IMR-90 (cell line): ENCODE measurements at regions not wholly inside any gene's neighbourhood (a gene's known extent, or its start where the extent isn't known, plus 50 kb on each side); places are given as distances from the start of the nearest gene placed in this dataset.

Experiments used
- ATAC-seq: fragments of 200-7000 bp; cut with Tn5 transposase; 2 replicates; pipeline ENCODE4 v1.9.1; 2020; ENCODE audit warnings: low read depth, mild to moderate bottlenecking, moderate library complexity
- BruUV-seq: library from RNA; stranded (reverse); fragments of 400-500 nt; replicated peaks from 2 replicates; lab custom pipeline; 2021; lab: Mats Ljungman, UMichigan
- CTCF ChIA-PET: fragments of 300-600 bp; formaldehyde crosslinking; extraction: SDS; loops from one replicate; lab custom pipeline; 2021; ENCODE audit warnings: antibody characterized with exemption; lab: Yijun Ruan, JAX
- POLR2A ChIA-PET: fragments of 300-600 bp; sonication (Branson Sonifier 250); formaldehyde crosslinking; loops from one replicate; lab custom pipeline; 2022; ENCODE audit warnings: antibody characterized with exemption; ENCODE audit not compliant: unreplicated experiment; lab: Charles Lee
- DNase-seq: peaks from one replicate; pipeline ENCODE4 v3.0.0; 2013
- H2AFZ ChIP-seq: replicated peaks from 2 replicates; pipeline ENCODE3; 2013; ENCODE audit warnings: low read length, mild to moderate bottlenecking; ENCODE audit not compliant: poor library complexity
- H2AK5ac ChIP-seq: 2 replicates; pipeline ENCODE4 v1.6.1; 2013; ENCODE audit warnings: low read depth, low read length, inconsistent platforms
- H2AK9ac ChIP-seq: replicated peaks from 2 replicates; pipeline ENCODE3; 2013; ENCODE audit warnings: mild to moderate bottlenecking, low read depth, low read length, moderate library complexity; ENCODE audit not compliant: poor library complexity
- H2BK120ac ChIP-seq: 2 replicates; pipeline ENCODE4 v1.6.1; 2013; ENCODE audit warnings: low read depth, low read length, inconsistent platforms
- H2BK15ac ChIP-seq: 3 replicates; pipeline ENCODE4 v1.6.1; 2013; ENCODE audit warnings: low read depth, low read length, inconsistent platforms
- H2BK20ac ChIP-seq: 2 replicates; pipeline ENCODE4 v1.6.1; 2013; ENCODE audit warnings: low read depth, mild to moderate bottlenecking, inconsistent platforms, low read length, moderate library complexity
- H2BK5ac ChIP-seq: 2 replicates; pipeline ENCODE4 v1.6.1; 2013; ENCODE audit warnings: mild to moderate bottlenecking, low read depth, low read length, inconsistent platforms; ENCODE audit not compliant: poor library complexity, severe bottlenecking
- H3K14ac ChIP-seq: replicated peaks from 2 replicates; pipeline ENCODE4 v1.6.1; 2013; ENCODE audit warnings: low read depth, low read length, inconsistent platforms
- H3K18ac ChIP-seq: 2 replicates; pipeline ENCODE4 v1.6.1; 2013; ENCODE audit warnings: low read depth, low read length, control low read depth
- H3K23ac ChIP-seq: 2 replicates; pipeline ENCODE4 v1.6.1; 2013; ENCODE audit warnings: low read depth, low read length, inconsistent platforms
- H3K27ac ChIP-seq: 2 replicates; pipeline ENCODE4 v1.5.1; 2013; ENCODE audit warnings: mild to moderate bottlenecking, control low read depth, low read length; ENCODE audit not compliant: insufficient read depth
- H3K27me3 ChIP-seq: 2 replicates; pipeline ENCODE4 v1.6.1; 2013; ENCODE audit warnings: low read length; ENCODE audit not compliant: control insufficient read depth, insufficient read depth
- H3K36me3 ChIP-seq: 2 replicates; pipeline ENCODE4 v1.6.1; 2013; ENCODE audit warnings: low read length, mixed read lengths; ENCODE audit not compliant: control insufficient read depth, insufficient read depth
- H3K4ac ChIP-seq: 2 replicates; pipeline ENCODE4 v1.6.1; 2013; ENCODE audit warnings: low read depth, low read length, inconsistent platforms
- H3K4me1 ChIP-seq: 2 replicates; pipeline ENCODE4 v1.6.1; 2013; ENCODE audit warnings: low read length, mixed read lengths; ENCODE audit not compliant: control insufficient read depth, insufficient read depth
- H3K4me2 ChIP-seq: 2 replicates; pipeline ENCODE4 v1.6.1; 2013; ENCODE audit warnings: low read depth, mild to moderate bottlenecking, control low read depth, low read length, moderate library complexity
- H3K4me3 ChIP-seq: 2 replicates; pipeline ENCODE4 v1.5.1; 2013; ENCODE audit warnings: low read depth, mild to moderate bottlenecking, control low read depth, low read length, moderate library complexity; ENCODE audit not compliant: insufficient read depth
- H3K56ac ChIP-seq: 2 replicates; pipeline ENCODE4 v1.6.1; 2013; ENCODE audit warnings: low read length, inconsistent platforms; ENCODE audit not compliant: insufficient read depth; ENCODE audit errors: extremely low read depth
- H3K79me1 ChIP-seq, 2 experiments: 2 replicates each; pipeline ENCODE4 v1.6.1; 2013; ENCODE audit warnings: low read length in 2 of 2, inconsistent platforms in 1 of 2, low read depth in 1 of 2
- H3K9ac ChIP-seq: 2 replicates; pipeline ENCODE4 v1.6.1; 2013; ENCODE audit warnings: low read depth, low read length, control low read depth
- H3K9me1 ChIP-seq: 2 replicates; pipeline ENCODE4 v1.6.1; 2013; ENCODE audit warnings: low read length, inconsistent platforms; ENCODE audit not compliant: insufficient read depth
- H3K9me3 ChIP-seq: 2 replicates; pipeline ENCODE4 v1.6.1; 2013; ENCODE audit warnings: low read length; ENCODE audit not compliant: control insufficient read depth, insufficient read depth
- H4K20me1 ChIP-seq: 2 replicates; pipeline ENCODE4 v1.6.1; 2013; ENCODE audit warnings: low read length, inconsistent platforms; ENCODE audit not compliant: insufficient read depth
- H4K5ac ChIP-seq: 2 replicates; pipeline ENCODE4 v1.6.1; 2013; ENCODE audit warnings: mild to moderate bottlenecking, low read depth, low read length, control low read depth
- H4K8ac ChIP-seq, 2 experiments: 2 replicates each; pipeline ENCODE4 v1.6.1; 2013; ENCODE audit warnings: low read depth in 2 of 2, low read length in 2 of 2, control low read depth in 1 of 2, inconsistent platforms in 1 of 2
- H4K91ac ChIP-seq: 2 replicates; pipeline ENCODE4 v1.6.1; 2013; ENCODE audit warnings: low read depth, low read length, inconsistent platforms; ENCODE audit not compliant: insufficient read depth
- CEBPB ChIP-seq: IDR thresholded peaks from 2 replicates; pipeline ENCODE4 v1.6.1; 2012; ENCODE audit warnings: low read depth, low read length, improper control_type of control experiment
- RCOR1 ChIP-seq: IDR thresholded peaks from 2 replicates; pipeline ENCODE4 v1.6.1; 2012; ENCODE audit warnings: mild to moderate bottlenecking, low read length, improper control_type of control experiment; ENCODE audit not compliant: insufficient replicate concordance
- WGBS, 2 experiments: methylation state at CpG; one replicate each; pipeline versions ENCODE4 v1.1.5 to v1.1.7; 2013; ENCODE audit warnings: missing lambda C conversion rate in 2 of 2; ENCODE audit not compliant: insufficient read length in 1 of 2; ENCODE audit errors: extremely low coverage in 2 of 2; 5-methylcytosine and 5-hydroxymethylcytosine counted together
- dilution Hi-C: fragments of 300-500 bp; cut with HindIII; formaldehyde crosslinking; loops from one replicate; pipeline ENCODE4 v1.14.3; 2018; ENCODE audit warnings: low sequenced_read_pairs; ENCODE audit not compliant: unreplicated experiment
- in situ Hi-C: fragments of 300-500 bp; cut with MboI; formaldehyde crosslinking; loops from 3 replicates; pipeline ENCODE4 v1.14.3; 2019; ENCODE audit warnings: low sequenced_read_pairs, inconsistent platforms, mixed read lengths
- intact Hi-C: fragments of 100-400 bp; cut with micrococcal nuclease; formaldehyde crosslinking; loops from 2 replicates; pipeline ENCODE4 v1.10.0; 2022

GRCh38 chr12:31804185-31804504, 75.3 kb upstream of the AMN1 start:
- Histone ChIP-seq H2AK9ac (no peak overlapping the region), H4K8ac (no peak overlapping the region), H3K27ac (no peak overlapping the region), H2BK120ac (no peak overlapping the region), H3K4me2 (no peak overlapping the region), H3K79me1 (no peaks in the 10 kb centered on the region), H3K4me1 (no peaks in the 10 kb centered on the region), H2AK5ac (no peak overlapping the region), H3K23ac (no peak overlapping the region), H3K4ac (no peak overlapping the region), H3K14ac (no peak overlapping the region), H3K4me3 (no peak overlapping the region), H2AFZ (no peak overlapping the region), H3K56ac (no peak overlapping the region), H3K27me3 (no peaks in the 10 kb centered on the region), H3K9me3 (no peaks in the 10 kb centered on the region), H3K18ac (no peak overlapping the region), H4K91ac (no peak overlapping the region), H2BK20ac (no peak overlapping the region), H3K36me3 (no peaks in the 10 kb centered on the region), H3K9me1 (no peaks in the 10 kb centered on the region), H4K5ac (no peak overlapping the region), H4K20me1 (no peaks in the 10 kb centered on the region), H3K9ac (no peak overlapping the region), H2BK5ac (no peak overlapping the region), H2BK15ac (no peak overlapping the region)
- intact Hi-C loops (no loop called here), in situ Hi-C loops (no loop called here), dilution Hi-C loops (no loop called here)
- no CpG with 5 or more reads among the region's 1 CpG for WGBS, 2 experiments
- no peak for ATAC-seq
- ChIA-PET POLR2A (no interaction called here), CTCF (interaction anchor here (0.6 to 0.8 kb wide), 3 partner anchors 10 to 220 kb away, joined by 3 to 7 read pairs (median 4); no protein-coding TSS in a partner anchor)
- TF ChIP-seq RCOR1 (no peak), CEBPB (no peak)
- no peak for DNase-seq
- no TSS peak for BruUV-seq
